ENCODE measurements at regions not wholly inside any gene's neighbourhood (a gene's known extent, or its start where the extent isn't known, plus 50 kb on each side); places are given as distances from the start of the nearest gene placed in this dataset.
"Not testable (repeated sequence)": the region's sequence is repeated elsewhere in the genome, so short reads cannot be mapped to it uniquely, and the experiment has no call there.

GRCh38 chr7:87007038-87007437, 52.4 kb downstream of the ELAPOR2 start:
- DNase-seq (ENCODE audit: low spot score) = no peak

GRCh38 chr7:87004956-87005355, 54.5 kb downstream of the ELAPOR2 start:
- DNase-seq (ENCODE audit: low spot score) = no peak

DNA sequence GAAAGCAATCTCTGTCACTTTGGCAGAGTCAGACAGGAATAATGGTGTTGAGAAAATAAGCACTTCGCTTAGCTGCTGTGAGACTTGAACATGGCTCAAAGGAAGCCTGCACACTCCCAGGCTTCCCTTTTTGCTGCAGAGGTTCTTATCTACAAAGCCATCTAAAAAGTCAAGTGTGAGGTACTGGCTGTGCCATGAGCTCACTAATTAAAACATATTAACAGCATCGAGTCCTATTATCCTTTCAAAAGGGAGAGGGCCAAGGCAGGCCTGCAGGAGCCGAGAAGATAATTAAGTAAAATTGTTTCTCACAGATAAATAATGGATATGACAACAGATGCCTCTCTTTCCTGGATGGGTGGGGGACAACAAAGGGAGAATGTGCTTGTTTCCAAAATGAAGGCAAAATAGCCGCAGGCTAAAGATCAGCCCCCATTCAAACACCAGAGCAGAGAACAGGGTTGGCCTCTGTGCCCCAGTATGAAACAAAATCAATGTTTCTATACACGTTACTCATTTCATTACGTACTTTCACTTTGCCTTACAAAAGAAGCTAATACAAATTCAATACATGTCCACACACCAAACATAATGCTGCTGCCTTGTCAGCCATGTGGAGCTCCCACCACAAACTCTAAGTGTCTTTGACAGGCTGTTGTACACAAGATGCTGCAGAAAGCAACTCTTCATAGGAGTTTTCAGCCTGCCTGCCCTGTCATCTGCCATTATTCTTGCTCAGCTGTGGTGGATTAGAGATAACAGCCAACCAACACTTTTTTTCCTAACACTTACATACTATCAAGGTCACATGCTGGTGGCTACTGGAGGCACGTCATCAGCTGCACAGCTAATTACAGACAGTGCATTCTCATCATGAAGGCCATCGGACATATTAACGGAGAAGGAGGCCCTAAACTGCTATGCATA, 55.3 kb downstream of the ELAPOR2 start:
- no peak for DNase-seq (ENCODE audit: low spot score)

DNA sequence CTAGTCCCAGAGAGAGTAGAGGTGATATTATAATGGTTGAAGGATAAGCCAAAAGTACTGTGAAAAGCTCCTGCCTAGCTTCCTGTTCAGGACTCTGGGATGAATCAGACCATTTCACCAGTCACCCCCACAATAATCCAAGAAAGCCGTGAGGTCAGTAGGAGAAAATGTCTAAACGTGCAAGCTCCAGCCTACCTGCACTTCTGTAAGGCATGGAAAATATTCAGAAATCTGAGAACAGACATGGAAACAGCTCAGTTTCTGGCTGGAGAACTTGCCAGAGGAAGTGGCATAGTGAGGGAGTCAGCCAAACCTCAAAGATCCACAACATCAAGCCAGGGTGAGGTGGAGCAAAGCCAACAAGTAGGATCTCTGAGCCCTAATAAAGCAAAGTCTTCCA, 58.2 kb downstream of the ELAPOR2 start:
- no peak for DNase-seq (ENCODE audit: low spot score)

DNA sequence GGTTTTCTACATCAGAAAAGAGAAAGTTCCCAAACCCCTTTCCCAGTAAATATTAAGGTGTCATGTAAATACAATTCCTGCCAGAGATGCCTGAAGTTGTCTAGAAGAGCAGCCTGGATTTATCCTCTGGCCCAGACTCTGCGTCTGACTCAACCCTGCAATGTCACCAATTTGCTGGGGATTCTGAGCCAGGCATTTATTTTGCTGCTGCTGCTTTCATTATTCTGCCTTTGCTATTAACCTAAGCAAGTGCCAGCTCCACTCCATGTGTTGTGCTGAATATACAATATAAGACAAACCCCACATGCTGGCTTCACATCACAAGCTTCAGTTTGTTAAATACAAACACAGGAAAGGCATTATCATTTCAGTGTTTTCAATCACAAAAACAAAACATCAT, 59.1 kb downstream of the ELAPOR2 start:
- DNase-seq (ENCODE audit: low spot score) = no peak

- DNase-seq (ENCODE audit: low spot score) = no peak
These were observed 59.7 kb downstream of the ELAPOR2 start for GRCh38 chr7:86999750-87000149.

- no peak for DNase-seq (ENCODE audit: low spot score)
These were observed 63.6 kb downstream of the ELAPOR2 start for GRCh38 chr7:86995814-86996213.

DNA sequence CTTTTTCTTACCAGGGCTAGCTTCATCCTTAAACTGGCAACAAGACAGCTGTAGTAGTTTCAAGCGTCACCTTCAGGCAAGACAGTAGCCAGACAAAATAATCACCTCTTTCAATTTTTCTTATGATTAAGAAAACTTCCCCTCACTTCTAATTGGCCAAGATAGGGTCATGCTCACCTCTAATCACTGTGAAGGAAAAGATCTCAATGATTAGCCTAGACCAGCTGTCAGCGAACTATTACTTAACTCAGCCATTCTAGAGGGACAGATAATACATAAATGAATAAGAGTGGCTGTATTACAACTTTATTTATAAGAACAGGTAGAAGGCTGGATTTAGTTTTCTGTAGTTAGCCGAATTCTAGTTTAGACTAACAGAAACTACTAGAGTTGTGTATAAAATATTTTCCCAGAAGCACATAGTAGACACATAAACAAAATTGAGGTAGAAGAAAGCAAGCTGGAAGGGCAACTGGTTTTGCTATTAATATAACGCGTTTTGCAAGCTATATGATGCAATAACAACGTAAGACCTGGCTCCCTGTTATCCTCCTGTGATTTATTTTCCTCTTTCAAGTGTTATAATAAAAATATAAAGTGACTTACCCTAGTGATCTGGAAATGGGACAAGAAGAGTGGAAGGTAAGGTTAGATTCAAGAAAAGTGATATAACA, 64.3 kb downstream of the ELAPOR2 start:
- no peak for DNase-seq (ENCODE audit: low spot score)

GRCh38 chr7:86991771-86992191, 67.7 kb downstream of the ELAPOR2 start:
- DNase-seq (ENCODE audit: low spot score) = peak; percentile 8

GRCh38 chr7:86991093-86991769, 68.2 kb downstream of the ELAPOR2 start:
- DNase-seq (ENCODE audit: low spot score) = no peak

- DNase-seq (ENCODE audit: low spot score) = no peak
These were observed 70.0 kb downstream of the ELAPOR2 start for GRCh38 chr7:86989407-86989806.

DNA sequence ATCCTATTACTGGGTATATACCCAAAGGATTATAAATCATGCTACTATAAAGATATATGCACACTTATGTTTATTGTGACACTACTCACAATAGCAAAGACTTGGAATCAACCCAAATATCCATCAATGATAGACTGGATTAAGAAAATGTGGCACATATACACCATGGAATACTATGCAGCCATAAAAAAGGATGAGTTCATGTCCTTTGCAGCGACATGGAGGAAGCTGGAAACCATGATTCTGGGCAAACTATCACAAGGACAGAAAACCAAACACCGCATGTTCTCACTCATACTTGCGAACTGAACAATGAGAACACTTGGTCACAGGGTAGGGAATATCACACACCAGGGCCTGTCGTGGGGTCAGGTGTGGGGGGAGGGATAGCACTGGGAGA, 71.6 kb downstream of the ELAPOR2 start:
- not testable (repeated sequence) for DNase-seq (ENCODE audit: low spot score)

GRCh38 chr7:86987358-86987757, 72.1 kb downstream of the ELAPOR2 start:
- DNase-seq (ENCODE audit: low spot score) = not testable (repeated sequence)

DNA sequence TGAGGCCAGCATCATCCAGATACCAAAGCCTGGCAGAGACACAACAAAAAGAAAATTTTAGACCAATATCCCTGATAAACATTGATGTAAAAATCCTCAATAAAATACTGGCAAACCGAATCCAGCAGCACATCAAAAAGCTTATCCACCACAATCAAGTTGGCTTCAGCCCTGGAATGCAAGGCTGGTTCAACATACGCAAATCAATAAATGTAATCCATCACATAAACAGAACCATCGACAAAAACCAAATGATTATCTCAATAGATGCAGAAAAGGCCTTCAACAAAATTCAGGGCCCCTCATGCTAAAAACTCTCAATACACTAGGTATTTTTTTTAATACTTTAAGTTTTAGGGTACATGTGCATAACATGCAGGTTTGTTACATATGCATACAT, 74.1 kb downstream of the ELAPOR2 start:
- not testable (repeated sequence) for DNase-seq (ENCODE audit: low spot score)

DNA sequence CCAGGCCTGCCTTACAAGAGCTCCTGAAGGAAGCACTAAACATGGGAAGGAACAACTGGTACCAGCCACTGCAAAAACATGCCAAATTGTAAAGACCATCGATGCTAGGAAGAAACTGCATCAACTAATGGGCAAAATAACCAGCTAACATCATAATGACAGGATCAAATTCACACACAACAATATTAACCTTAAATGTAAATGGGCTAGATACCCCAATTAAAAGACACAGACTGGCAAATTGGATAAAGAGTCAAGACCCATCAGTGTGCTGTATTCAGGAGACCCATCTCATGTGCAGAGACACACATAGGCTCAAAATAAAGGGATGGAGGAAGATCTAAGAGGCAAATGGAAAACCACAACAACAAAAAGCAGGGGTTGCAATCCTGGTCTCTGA, 75.8 kb downstream of the ELAPOR2 start:
- DNase-seq (ENCODE audit: low spot score) = not testable (repeated sequence)

GRCh38 chr7:86981937-86982336, 77.5 kb downstream of the ELAPOR2 start:
- not testable (repeated sequence) for DNase-seq (ENCODE audit: low spot score)

GRCh38 chr7:86981127-86981526, 78.3 kb downstream of the ELAPOR2 start:
- no peak for DNase-seq (ENCODE audit: low spot score)

GRCh38 chr7:86980223-86980622, 79.2 kb downstream of the ELAPOR2 start:
- DNase-seq (ENCODE audit: low spot score) = no peak

DNA sequence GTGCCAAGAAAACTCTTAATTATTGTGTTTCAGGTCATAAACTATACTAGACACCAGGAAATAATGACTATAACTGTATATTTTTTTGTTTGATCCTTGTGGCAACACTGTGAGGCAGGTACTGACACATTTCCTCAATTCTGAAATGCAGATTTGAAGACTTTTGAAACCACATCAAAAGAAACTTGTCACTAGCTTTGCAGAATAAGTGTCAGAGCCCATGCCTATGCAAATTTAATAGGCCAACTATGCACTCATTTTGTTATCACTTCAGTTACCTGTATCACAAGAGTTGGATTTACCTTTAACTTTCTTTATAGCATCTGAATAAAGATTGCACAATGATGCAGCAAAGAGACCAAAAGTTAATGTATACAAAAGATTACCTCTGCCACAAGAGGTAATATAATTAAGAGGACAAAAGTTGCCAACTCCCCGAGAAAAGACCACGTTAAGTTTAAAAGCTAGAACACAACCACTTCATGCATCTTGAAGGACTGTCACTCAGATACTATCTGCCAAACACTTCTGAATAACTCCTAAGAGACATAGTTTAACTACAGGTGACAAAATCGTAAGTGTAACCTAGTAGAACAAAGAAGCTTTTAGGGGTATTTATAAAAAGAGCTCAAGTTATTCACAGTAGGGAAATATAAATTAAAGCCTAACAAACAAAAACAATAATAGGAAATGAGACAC, 80.5 kb downstream of the ELAPOR2 start:
- DNase-seq (ENCODE audit: low spot score) = no peak

GRCh38 chr7:86976958-86977357, 82.5 kb downstream of the ELAPOR2 start:
- DNase-seq (ENCODE audit: low spot score) = no peak

GRCh38 chr7:86975914-86976313, 83.5 kb downstream of the ELAPOR2 start:
- DNase-seq (ENCODE audit: low spot score) = no peak

DNA sequence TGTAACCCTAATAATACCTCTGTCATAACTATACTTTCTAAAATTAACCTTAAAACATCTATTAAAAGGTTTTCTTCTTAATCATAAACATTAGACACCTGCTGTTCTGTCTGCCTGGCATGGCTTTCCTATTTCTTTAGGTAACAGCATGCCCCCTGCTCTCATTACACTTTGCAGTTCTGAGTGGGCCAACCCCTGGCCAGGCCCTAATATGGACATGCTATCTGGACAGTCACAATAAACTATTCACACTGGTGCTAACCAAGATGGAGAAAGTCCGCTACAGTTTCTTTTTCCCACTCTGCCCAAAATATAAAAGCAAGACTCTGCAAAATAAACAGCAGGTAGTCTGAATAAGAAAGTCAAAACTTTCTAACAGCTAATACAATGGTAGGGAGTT, 84.0 kb downstream of the ELAPOR2 start:
- DNase-seq (ENCODE audit: low spot score) = no peak

Measured in hepatic stellate cell (primary cell).